Prostate gland (tissue), 2 donors: ENCODE measurements at regions not wholly inside any gene's neighbourhood (a gene's known extent, or its start where the extent isn't known, plus 50 kb on each side); places are given as distances from the start of the nearest gene placed in this dataset.

ENCODE experiments used
- POLR2A ChIP-seq: fragments of 450-650 bp; IDR thresholded peaks from one replicate; pipeline ENCODE4 v1.6.1; 2016; ENCODE audit warnings: antibody characterized with exemption, mild to moderate bottlenecking
- POLR2AphosphoS5 ChIP-seq: sonication (generic); formaldehyde crosslinking; IDR thresholded peaks from one replicate; pipeline ENCODE4 v1.6.1; 2017; ENCODE audit warnings: antibody characterized with exemption
- TF ChIP-seq, protein P1 (sequence below), 4 experiments: fragments of 200-600 bp in 2 of 4; fragments of 450-650 bp in 2 of 4; sonication (generic) in 2 of 4; IDR thresholded peaks; 1 replicate in 3 of 4; 2 replicates in 1 of 4; pipeline ENCODE4 v1.5.1; 2016 to 2019; ENCODE audit warnings: antibody characterized with exemption in 4 of 4, mild to moderate bottlenecking in 2 of 4, moderate library complexity in 2 of 4

DNA sequence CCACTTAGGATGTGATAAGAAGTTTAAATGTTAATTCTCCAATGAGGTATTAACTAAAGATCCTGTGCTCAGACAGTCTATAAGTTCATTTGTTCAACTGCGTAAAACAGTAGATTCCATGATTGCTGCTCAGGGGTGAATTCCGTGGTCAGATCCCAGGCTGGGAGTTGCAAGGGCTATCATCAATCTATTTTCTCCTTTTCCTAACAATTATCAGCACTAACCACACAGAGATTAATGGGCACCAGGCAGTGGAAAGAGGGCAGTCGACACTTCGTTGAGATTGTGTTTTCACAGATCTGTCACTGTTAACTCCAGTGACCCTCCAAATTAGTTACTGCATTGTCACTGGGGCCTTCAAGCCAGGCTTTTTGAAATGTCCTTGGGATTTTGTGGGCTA lies 154.1 kb upstream of the SPRED2 start:
- TF ChIP-seq, protein P1, sequence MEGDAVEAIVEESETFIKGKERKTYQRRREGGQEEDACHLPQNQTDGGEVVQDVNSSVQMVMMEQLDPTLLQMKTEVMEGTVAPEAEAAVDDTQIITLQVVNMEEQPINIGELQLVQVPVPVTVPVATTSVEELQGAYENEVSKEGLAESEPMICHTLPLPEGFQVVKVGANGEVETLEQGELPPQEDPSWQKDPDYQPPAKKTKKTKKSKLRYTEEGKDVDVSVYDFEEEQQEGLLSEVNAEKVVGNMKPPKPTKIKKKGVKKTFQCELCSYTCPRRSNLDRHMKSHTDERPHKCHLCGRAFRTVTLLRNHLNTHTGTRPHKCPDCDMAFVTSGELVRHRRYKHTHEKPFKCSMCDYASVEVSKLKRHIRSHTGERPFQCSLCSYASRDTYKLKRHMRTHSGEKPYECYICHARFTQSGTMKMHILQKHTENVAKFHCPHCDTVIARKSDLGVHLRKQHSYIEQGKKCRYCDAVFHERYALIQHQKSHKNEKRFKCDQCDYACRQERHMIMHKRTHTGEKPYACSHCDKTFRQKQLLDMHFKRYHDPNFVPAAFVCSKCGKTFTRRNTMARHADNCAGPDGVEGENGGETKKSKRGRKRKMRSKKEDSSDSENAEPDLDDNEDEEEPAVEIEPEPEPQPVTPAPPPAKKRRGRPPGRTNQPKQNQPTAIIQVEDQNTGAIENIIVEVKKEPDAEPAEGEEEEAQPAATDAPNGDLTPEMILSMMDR (IDR thresholded peaks at IDR 0.05) = no peak
- no peak for TF ChIP-seq POLR2AphosphoS5
- TF ChIP-seq POLR2A = no peak
